OCI-M1 (cell line): ENCODE measurements at regions not wholly inside any gene's neighbourhood (a gene's known extent, or its start where the extent isn't known, plus 50 kb on each side); places are given as distances from the start of the nearest gene placed in this dataset.

Experiments
- DNase-seq: peaks from one replicate; lab custom pipeline; 2025; lab: John Stamatoyannopoulos, UW

DNA sequence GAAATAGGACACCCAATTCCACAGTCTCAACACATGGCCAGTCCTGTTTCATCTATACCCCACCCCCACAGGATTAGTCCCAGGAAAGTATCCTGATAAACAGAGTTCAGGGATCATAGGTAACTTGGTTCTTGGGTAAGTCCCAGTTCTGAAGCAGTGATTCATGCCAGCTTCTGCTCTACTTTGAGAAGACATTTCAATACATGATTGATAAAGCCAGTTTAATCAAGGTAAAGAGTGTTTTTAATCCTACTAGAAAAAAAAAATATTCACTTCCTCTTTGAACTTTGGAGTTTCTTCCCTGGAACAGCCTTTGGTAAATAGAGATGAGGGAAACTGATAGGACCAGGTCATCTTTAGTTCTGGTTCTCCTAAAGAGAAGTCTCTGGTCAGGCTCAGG lies 142.4 kb downstream of the TLR5 start:
- DNase-seq: no peak

DNA sequence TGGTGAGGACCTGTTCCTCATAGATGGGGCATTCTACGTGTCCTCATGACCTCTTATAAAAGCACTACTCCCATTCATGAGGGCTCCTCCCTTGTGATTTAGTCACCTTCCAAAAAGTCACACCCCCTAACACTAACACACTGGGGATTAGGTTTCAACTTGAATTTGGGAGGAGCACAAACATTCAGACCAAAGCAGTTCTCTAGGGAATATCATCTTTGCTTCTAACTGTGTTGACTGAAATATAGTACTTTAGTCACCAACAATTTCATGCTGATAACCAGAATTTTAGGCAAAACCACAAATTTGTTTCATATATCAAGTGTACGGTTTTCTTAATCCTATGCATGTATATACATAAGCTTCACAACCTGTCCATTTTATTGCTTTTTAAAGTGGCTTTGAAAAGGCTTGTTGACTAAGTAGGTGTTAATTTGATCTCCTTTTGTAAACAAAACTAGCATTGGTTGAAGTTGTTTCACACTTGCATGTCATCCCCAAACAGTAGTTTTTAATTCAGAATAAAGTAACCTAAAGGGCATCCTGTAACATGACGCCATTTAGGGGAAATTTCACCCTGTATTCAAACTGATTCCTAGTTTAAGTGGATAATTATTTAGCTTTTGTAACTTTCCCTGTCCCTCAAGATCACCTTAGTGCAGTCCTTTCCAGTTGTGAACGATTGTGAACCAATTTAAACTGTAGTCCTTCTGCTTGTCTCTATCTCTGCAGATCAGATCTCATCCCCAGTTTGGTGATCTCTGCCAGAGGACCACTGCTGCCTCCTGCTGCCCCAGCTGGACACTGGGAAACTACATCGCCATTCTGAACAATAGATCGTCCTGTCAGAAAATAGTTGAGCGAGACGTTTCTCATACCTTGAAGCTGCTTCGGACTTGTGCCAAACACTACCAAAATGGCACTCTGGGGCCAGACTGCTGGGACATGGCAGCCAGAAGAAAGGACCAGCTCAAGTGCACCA lies 141.1 kb downstream of the TLR5 start:
- no peak for DNase-seq

DNA sequence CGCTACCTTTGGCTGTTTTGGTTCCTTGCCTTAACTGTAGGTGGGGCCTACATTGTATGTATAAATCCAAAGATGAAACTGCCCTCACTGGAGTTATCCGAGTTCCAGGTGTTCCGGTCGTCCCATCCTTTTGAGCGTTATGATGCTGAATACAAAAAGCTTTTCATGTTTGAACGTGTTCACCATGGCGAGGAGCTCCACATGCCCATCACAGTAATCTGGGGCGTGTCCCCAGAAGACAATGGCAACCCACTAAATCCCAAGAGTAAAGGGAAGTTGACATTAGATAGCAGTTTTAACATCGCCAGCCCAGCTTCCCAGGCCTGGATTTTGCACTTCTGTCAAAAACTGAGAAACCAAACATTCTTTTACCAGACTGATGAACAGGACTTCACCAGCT lies 139.5 kb downstream of the TLR5 start:
- no peak for DNase-seq

DNA sequence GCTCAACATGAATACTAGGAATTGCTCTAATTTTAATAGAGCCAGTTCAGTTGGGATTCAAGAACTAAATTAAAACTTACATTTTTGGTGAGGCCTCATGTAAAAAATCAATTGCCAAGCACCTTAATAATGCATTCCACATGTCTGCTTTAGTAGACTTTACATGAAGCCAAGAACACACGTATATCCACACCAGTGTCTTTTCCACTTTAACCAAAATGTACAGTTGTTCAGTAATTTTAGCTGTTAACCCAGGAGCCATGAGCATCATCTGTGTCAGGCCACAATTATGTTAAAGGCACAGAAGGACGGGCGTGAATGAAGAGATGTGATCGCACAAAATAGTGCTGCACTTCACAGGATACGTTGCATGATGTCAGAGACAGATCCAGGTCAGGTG lies 136.7 kb downstream of the TLR5 start:
- no peak for DNase-seq

DNA sequence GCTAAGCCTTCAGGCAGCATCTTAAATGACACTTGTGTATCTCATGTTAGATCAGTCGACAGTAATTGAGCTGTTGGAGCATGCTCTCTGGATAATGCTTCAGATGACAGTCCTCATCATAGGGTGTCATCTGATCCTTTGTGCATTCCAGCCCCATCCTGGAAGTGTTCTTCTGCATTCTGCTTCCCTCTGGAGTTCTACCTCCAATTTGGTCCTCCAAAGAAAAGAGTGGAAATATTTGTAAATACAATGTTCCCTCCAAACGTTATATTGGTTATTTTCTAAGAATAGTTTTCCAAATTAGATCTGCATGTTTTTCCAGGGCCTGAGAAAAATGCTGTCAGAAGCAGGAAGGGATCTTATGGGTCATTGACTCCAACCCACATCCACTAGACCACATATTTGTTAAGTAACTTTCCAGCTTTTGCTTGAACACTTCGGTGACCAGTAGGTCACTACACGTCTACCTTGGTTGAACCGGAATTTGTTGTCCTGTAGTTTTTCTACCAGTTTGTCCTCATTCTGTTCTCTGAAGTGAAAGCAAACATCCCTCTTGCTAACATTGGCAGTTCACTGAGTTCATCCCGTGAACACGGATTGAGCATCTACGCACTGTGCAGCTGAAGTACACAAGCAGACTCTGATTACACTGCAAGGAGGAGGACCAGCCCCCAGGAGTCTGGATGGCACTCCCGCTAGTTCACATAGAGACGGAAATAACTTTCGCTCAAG lies 136.0 kb downstream of the TLR5 start:
- no peak for DNase-seq

DNA sequence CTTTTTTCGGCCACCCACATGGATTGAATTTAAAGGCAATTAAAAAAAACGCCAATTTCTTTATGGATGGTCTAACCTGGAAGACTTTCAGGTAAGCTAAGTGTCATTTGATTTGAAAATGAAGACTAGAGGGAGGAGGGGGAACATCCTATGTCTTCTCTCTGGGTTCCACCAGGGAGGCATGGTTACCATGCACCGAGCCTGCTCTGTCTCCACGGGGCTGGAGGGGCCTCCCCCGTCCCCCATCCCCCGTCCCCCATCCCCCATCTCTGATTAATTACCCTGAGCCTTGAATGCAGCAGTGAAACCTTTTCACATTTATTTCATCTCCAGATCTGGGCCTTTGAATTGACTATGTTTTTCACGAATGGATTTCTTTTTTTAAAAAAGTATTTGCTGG lies 135.1 kb downstream of the TLR5 start:
- no peak for DNase-seq

DNA sequence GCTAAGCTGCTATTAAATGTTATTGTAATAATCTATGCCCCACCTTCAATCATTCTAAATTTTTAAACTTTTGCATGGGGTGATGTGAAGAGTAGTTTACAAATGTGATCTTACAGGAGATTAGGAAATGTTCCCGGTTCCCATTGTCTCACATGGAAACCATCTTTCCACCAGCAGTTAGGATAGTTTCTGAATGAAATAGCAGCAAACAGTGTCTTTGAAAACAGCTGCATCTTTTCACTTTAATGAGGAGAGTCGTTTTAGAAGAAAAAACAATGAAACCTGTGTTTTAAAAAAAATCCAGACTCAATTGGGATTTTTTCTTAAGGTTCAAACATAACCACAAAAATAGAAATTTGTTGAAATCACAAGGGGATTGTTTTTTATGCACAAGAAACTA lies 134.2 kb downstream of the TLR5 start:
- no peak for DNase-seq

DNA sequence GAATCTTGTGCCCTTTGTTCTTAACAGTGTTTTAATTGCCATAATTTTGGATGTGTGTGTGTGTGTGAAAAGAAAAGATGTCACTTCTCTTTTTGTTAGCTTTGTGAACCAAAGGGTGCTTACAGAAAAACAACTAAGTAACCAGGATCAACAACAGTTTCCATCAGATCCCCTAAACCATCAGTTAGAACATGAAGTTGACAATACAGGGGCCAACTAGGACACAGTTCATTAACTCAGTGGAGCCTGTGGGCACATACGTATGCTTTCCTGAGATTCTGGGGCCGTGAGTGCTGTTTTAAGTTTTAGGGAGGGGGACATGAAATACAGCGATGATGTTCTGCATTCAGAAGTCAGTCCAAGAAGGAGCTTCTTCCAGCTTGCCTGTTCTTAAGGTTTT lies 133.6 kb downstream of the TLR5 start:
- DNase-seq: no peak

DNA sequence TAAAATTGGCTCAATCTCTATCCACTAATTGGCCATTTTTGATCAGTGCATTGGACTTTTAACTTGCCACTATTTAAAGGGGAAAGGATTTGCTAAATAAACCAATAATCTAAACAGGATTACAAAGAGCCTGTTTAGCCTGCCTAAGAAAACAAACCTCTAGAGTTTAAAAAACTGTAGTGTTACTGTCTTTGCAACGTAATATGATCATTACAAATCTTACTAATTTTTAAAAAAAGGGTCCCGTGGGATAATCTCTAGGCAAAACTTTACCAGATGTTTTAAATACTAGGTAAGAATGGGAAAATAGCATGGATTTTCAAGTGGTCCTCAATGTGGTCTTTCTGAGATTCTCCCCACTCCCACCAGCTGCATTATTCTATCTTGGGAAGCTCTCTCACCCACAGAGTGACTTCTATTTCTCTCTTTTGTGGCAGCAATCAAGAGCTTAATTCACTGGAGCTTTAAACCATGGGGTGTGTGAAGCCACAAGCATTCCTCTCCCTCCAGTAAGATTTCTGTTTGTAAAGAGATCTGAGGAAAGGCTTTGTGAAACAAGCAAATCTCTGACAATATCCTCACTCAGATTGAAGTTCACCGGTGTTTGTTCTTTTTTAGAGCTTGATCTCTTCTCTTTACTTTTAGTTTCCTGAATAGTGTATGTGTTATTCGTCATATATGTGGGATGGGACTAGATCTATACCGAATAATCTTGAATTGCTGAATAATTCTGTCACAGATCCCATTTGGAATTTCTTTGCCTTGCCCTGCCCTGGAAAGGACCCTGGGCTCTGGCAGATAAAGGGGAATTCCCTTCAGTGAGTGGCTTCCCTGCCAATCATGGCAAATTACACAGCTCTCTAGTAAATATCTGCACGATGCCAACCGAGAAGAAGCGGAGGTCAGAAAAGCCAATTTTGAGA lies 132.2 kb downstream of the TLR5 start:
- DNase-seq: no peak

DNA sequence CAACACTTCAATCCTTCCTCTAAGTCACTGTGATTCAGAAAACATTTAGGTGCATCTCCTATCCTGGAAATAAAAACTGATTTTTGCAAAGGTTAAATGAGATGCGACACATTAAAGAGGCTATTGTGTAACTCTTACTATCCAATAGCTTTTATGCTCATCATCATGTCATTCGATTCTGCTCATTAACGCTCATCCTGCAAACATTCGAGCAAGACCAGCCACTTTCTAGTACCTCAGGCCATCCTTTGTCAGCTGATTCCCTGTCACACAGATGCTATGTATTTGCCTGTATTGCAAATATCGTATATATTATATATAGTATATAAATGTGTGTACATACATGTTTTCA lies 131.6 kb downstream of the TLR5 start:
- no peak for DNase-seq

DNA sequence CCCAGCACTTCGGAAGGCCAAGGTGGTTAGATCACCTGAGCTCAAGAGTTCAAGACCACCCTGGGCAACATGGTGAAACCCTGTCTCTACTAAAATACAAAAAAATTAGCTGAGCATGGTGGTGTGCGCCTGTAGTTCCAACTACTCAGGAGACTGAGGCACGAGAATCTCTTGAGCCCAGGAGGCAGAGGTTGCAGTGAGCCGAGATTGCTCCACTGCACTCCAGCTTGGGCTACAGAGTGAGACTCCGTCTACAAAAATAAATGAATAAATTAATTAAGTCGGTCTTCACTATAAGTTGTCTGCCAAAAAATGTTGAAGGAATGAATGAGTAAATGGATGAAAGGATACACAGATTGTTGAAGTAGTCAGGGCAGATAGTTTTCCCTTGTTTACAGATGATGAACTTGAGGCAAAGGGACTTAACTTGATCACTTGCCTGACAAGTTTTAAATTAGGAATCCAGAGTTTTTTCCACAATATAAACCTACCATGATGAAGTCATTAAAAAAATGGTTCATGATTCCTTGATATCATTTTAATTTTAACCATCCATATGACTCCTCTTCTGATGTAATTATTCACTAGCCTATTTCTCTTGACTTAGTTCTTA lies 130.8 kb downstream of the TLR5 start:
- DNase-seq: no peak

DNA sequence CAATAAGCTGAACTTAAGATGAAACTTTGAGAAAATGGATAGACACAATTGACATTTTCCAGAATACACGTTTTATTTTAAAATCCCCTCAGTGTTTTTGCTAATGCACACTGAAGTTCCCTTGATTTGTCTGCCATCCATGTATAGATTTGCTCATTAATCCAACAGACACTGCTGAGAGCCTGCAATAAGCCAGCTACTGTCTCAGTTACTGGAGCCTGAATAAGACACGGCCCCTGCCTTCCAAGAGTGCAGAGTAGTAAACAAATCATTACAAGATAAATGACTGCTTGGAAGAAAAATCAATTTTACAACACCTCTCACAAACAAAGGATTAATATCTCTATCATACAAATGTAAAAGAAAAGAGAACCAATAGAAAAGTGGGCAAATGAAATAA lies 130.1 kb downstream of the TLR5 start:
- no peak for DNase-seq

DNA sequence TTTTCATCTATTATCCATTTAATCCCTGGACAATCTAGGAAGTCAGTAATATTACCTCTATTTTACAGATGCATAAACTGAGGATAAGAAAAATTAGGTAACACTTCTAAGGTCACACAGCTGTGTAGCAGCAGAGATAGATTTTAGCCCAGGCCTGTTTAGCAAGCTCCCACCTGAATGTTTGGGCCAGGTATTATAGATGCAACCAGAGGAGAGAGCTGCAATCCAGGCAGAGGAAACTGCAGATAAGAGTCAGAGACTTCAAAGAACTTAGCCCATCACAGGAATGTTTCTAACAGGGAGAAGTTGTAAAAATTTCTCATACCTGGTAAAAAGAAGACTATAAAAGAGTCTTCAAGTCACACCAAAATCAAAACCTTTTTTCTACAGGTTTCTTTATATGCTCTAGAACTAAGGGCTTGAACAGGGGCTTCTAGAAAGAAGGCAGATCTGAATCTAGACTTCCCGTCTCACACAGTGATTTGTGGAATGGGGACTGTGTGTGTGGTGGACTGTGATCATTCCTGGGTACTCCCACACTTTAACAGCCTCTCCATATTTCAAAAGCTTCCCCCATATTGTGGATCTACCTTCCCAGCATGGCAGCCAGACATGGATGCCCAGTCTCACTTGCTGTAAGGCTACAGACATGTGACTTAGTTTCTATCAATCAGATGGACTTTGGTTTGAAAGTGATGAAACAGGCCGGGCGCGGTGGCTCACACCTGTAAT lies 128.7 kb downstream of the TLR5 start:
- DNase-seq: no peak

DNA sequence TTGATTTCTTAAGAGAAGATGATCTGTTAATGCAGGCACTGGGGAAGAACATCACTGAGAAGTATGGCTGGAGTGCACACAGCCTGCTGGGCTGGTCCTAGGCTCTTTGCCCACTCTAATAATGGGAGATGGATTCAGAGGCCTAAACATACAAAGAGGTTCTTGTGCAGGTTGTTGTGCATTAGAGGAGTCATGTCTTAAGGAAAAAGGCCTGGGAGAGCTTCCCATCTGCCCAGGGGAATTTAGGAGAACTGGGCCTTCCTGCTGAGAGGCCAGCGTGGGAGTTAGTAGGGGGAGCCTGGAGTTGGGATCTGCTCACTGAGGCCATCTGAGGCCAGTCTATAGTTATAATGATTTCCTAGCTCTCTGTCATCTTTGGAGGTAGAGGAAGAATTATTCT lies 126.7 kb downstream of the TLR5 start:
- DNase-seq: no peak

DNA sequence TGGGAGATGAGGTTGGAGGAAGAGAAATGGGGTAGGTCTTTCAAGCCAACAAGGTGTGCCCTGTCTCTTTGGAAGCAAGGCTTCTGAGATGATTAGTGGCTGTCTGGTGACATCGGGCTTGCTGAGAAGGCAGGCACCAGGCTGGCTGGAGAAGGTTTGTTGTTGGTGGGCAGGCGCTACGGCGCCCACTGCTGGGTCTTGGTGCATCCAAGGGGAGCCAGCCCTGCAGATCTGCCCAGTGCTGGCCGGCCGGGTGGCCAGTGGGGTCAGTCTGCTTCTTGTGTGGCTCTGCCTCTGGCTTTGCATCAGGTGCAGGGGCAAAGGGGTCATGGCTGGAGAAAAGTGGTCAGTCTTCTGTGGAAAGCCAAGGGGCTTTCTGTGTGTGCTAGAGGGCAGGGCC lies 126.2 kb downstream of the TLR5 start:
- DNase-seq: no peak

DNA sequence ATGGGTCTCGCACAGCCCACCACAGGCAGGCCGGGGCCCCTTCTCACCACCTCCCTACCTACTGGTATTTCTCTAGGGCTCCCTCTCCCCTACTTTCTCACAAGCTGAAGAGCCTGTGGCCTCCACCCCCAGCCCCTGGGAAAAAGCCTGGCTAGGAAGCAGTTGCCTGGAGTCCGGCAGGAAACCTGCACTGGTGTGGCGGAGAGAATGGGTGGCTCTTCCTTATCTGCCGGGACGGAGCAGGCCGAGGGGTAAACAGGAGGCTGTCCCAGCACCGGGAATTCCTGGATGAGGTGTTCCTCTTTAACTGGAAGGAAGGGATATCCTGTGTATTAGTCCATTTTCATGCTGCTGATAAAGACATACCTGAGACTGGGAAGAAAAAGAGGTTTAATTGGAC lies 125.8 kb downstream of the TLR5 start:
- DNase-seq: no peak

DNA sequence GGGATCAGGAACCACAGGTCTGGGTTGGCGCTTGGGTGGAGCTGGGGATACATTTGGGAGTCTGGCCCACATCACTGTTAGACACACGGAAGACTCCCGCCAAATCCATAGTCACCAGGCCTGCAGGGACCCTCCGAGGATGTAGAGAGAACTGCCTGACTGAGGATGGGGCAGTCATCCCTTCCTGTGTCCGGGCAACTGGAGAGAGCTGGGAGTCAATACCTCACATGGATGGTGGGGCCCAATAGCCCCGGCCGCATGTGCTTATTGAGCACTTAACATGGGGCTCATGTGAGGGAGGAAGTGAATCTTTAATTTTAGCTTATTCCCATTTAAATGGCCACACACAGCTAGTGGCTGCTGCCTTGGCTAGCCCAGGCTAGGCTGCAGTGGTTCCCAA lies 124.5 kb downstream of the TLR5 start:
- DNase-seq: no peak

DNA sequence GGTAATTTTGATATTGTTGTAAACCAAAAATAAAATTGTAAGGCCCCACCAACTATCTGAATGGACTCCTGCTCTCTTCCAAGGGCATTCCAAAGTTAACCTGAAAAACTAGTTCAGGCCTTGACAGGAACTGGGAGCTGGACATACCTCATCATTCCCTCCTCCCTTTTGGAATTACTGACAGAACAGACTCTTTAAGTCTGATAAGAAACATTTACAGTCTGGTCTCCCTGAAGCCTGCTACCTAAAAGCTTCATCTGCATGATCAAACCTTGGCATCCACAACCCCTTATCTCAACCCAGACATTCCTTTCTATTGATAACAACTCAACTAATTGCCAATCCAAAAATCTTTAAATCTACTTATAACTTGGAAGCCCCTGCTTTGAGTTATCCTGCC lies 123.8 kb downstream of the TLR5 start:
- DNase-seq: no peak

DNA sequence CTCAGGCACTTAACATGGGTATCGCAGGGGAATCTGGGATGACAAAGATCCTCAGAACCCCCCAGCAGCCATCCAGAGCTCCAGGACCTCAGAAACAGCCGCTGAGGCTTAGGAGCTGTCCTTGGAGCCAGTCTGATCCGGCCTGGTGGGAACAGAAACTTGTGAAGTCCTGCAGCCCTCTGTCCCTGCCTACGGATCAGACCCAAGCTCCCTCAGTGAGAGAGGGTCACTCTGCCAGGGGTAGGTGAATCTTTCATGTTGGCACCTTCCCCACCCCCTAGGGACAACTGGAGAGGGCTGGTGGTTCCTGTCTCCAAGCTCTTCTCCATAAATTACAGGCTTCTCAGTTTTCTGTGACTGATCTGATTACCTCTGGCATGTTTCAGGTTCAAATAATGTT lies 122.3 kb downstream of the TLR5 start:
- DNase-seq: no peak

DNA sequence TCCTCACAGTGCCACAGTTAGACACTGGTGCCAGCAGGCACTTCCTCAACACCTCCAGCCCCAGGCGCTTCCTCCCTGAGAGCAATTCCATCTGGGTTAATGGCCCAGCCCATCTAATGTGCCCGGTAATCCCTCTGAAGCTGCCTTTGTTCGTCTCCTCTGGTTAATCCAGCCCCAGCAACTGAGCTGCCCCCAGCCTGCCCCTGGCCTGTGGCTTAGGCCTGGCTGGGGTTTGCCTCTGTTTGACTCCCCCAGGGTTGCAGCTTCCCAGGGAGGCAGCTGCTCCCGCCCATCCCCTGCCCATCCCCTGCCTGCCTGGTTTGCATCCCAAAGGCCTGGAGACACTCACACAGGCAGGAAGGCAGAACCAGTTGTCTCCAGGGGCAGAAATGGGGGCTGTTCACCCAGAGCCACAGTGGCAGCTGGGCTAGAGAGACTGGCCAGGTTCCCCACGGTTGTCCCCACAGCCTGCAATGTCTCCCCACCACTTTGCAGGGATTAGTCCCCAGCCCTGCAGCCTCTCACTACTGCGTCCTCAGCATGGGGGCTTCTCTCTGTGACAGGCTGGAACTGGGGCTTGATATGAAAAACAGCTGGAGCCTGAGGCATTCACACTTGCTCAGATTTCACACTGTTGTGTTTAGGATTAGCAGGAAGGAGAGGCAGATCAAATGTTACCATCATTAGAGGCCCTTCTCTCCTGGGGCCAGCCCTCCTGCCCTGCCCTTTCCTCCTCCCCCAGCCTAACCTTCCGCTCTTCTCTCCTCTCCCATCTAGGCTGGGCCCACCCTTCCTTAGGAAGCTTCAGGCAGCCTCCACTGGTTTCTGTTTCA lies 120.2 kb downstream of the TLR5 start:
- DNase-seq: no peak
